ENCODE measurements at regions not wholly inside any gene's neighbourhood (a gene's known extent, or its start where the extent isn't known, plus 50 kb on each side); places are given as distances from the start of the nearest gene placed in this dataset.

DNA sequence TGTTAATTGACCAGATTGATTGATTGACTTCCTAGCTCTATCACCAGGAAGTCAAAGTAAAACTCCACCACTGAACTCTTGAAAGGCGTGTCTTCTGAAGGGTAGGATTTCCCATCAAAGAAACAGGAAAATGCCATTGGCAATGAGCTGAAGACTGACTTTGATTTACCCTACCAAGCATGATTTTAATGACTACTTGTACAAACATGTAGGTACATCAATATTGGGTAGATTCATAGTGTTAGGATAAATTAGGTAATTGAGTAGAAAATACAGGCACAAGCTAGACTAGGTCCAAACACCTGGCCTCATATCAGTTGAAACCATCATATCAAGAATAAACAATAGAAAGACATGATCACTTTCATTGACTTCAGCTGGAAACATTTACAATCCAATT lies 53.2 kb upstream of the ATXN3L start (continued):
- TF ChIP-seq MXI1 (IDR thresholded peaks at IDR 0.05; ENCODE audit: low read depth, low read length) (no peak), CHD2 (IDR thresholded peaks at IDR 0.05; ENCODE audit: borderline replicate concordance, low read depth, low read length) (no peak), POLR2AphosphoS2 (IDR thresholded peaks at IDR 0.05; ENCODE audit: low read depth, low read length) (no peak), NR2F1 (conservative IDR thresholded peaks at IDR 0.05) (no peak), ZNF24 (IDR thresholded peaks at IDR 0.05) (no peak)
- TF ChIP-seq, protein P1, sequence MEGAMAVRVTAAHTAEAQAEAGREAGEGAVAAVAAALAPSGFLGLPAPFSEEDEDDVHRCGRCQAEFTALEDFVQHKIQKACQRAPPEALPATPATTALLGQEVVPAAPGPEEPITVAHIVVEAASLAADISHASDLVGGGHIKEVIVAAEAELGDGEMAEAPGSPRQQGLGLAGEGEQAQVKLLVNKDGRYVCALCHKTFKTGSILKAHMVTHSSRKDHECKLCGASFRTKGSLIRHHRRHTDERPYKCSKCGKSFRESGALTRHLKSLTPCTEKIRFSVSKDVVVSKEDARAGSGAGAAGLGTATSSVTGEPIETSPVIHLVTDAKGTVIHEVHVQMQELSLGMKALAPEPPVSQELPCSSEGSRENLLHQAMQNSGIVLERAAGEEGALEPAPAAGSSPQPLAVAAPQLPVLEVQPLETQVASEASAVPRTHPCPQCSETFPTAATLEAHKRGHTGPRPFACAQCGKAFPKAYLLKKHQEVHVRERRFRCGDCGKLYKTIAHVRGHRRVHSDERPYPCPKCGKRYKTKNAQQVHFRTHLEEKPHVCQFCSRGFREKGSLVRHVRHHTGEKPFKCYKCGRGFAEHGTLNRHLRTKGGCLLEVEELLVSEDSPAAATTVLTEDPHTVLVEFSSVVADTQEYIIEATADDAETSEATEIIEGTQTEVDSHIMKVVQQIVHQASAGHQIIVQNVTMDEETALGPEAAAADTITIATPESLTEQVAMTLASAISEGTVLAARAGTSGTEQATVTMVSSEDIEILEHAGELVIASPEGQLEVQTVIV (IDR thresholded peaks at IDR 0.05; ENCODE audit: borderline replicate concordance, partially characterized antibody) = no peak
- TF ChIP-seq, protein P2, sequence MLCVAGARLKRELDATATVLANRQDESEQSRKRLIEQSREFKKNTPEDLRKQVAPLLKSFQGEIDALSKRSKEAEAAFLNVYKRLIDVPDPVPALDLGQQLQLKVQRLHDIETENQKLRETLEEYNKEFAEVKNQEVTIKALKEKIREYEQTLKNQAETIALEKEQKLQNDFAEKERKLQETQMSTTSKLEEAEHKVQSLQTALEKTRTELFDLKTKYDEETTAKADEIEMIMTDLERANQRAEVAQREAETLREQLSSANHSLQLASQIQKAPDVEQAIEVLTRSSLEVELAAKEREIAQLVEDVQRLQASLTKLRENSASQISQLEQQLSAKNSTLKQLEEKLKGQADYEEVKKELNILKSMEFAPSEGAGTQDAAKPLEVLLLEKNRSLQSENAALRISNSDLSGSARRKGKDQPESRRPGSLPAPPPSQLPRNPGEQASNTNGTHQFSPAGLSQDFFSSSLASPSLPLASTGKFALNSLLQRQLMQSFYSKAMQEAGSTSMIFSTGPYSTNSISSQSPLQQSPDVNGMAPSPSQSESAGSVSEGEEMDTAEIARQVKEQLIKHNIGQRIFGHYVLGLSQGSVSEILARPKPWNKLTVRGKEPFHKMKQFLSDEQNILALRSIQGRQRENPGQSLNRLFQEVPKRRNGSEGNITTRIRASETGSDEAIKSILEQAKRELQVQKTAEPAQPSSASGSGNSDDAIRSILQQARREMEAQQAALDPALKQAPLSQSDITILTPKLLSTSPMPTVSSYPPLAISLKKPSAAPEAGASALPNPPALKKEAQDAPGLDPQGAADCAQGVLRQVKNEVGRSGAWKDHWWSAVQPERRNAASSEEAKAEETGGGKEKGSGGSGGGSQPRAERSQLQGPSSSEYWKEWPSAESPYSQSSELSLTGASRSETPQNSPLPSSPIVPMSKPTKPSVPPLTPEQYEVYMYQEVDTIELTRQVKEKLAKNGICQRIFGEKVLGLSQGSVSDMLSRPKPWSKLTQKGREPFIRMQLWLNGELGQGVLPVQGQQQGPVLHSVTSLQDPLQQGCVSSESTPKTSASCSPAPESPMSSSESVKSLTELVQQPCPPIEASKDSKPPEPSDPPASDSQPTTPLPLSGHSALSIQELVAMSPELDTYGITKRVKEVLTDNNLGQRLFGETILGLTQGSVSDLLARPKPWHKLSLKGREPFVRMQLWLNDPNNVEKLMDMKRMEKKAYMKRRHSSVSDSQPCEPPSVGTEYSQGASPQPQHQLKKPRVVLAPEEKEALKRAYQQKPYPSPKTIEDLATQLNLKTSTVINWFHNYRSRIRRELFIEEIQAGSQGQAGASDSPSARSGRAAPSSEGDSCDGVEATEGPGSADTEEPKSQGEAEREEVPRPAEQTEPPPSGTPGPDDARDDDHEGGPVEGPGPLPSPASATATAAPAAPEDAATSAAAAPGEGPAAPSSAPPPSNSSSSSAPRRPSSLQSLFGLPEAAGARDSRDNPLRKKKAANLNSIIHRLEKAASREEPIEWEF (IDR thresholded peaks at IDR 0.05; ENCODE audit: insufficient replicate concordance, low read depth, low read length) = no peak
- TF ChIP-seq, protein P3, sequence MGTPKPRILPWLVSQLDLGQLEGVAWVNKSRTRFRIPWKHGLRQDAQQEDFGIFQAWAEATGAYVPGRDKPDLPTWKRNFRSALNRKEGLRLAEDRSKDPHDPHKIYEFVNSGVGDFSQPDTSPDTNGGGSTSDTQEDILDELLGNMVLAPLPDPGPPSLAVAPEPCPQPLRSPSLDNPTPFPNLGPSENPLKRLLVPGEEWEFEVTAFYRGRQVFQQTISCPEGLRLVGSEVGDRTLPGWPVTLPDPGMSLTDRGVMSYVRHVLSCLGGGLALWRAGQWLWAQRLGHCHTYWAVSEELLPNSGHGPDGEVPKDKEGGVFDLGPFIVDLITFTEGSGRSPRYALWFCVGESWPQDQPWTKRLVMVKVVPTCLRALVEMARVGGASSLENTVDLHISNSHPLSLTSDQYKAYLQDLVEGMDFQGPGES (IDR thresholded peaks at IDR 0.05) = no peak
